ENCODE measurements at regions not wholly inside any gene's neighbourhood (a gene's known extent, or its start where the extent isn't known, plus 50 kb on each side); places are given as distances from the start of the nearest gene placed in this dataset.

- no peak for DNase-seq
Measured at GRCh38 chr15:35736150-35736549, 190.2 kb upstream of the DPH6 start.

GRCh38 chr15:35737441-35737840 lies 191.5 kb upstream of the DPH6 start:
- DNase-seq, result no peak

GRCh38 chr15:35738370-35738769 lies 192.4 kb upstream of the DPH6 start:
- DNase-seq, result no peak

GRCh38 chr15:35740761-35741160 lies 194.8 kb upstream of the DPH6 start:
- no peak for DNase-seq

- DNase-seq, result no peak
Measured at GRCh38 chr15:35741395-35741794, 195.4 kb upstream of the DPH6 start.

- no peak for DNase-seq
Measured at GRCh38 chr15:35741881-35742280, 195.9 kb upstream of the DPH6 start.

GRCh38 chr15:35743321-35743720 lies 197.4 kb upstream of the DPH6 start:
- DNase-seq, result no peak

GRCh38 chr15:35746121-35746520 lies 200.2 kb upstream of the DPH6 start:
- no peak for DNase-seq

GRCh38 chr15:35748105-35748504 lies 202.1 kb upstream of the DPH6 start:
- no peak for DNase-seq

GRCh38 chr15:35750051-35750450 lies 204.1 kb upstream of the DPH6 start:
- no peak for DNase-seq

- peak; percentile 34 for DNase-seq
Measured at GRCh38 chr15:35751413-35752133, 205.6 kb upstream of the DPH6 start.

GRCh38 chr15:35752134-35752466 lies 206.1 kb upstream of the DPH6 start:
- DNase-seq, result no peak

GRCh38 chr15:35753486-35753885 lies 207.5 kb upstream of the DPH6 start:
- DNase-seq, result no peak

GRCh38 chr15:35755237-35755802 lies 209.4 kb upstream of the DPH6 start:
- DNase-seq, result no peak

- DNase-seq, result no peak
Measured at GRCh38 chr15:35756623-35757022, 210.7 kb upstream of the DPH6 start.

- no peak for DNase-seq
Measured at GRCh38 chr15:35757361-35757760, 211.4 kb upstream of the DPH6 start.

- DNase-seq, result no peak
Measured at GRCh38 chr15:35757765-35758164, 211.8 kb upstream of the DPH6 start.

- DNase-seq, result no peak
Measured at GRCh38 chr15:35764661-35765519, 218.9 kb upstream of the DPH6 start.

GRCh38 chr15:35768949-35769348 lies 223.0 kb upstream of the DPH6 start:
- DNase-seq, result no peak

- DNase-seq, result no peak
Measured at GRCh38 chr15:35769656-35770055, 223.7 kb upstream of the DPH6 start.

- no peak for DNase-seq
Measured at GRCh38 chr15:35771746-35772442, 225.9 kb upstream of the DPH6 start.

- no peak for DNase-seq
Measured at GRCh38 chr15:35774653-35775052, 228.7 kb upstream of the DPH6 start.

- DNase-seq, result no peak
Measured at GRCh38 chr15:35775471-35775870, 229.5 kb upstream of the DPH6 start.

- no peak for DNase-seq
Measured at GRCh38 chr15:35777061-35777460, 231.1 kb upstream of the DPH6 start.
